MCF 10A (cell line): ENCODE measurements at regions not wholly inside any gene's neighbourhood (a gene's known extent, or its start where the extent isn't known, plus 50 kb on each side); places are given as distances from the start of the nearest gene placed in this dataset.

Source experiments
- BruUV-seq: library from RNA; stranded (reverse); fragments of 400-500 nt; replicated peaks from 2 replicates; lab custom pipeline; 2021; lab: Mats Ljungman, UMichigan
- CTCF ChIA-PET: fragments of 300-600 bp; sonication (Branson Sonifier 250); formaldehyde crosslinking; extraction: SDS; loops from one replicate; lab custom pipeline; 2021; ENCODE audit warnings: antibody characterized with exemption, inconsistent platforms; lab: Yijun Ruan, JAX
- POLR2A ChIA-PET: fragments of 300-600, 350-650 bp; sonication (Branson Sonifier 250); formaldehyde crosslinking; extraction: SDS; loops from one replicate; lab custom pipeline; 2020; ENCODE audit warnings: antibody characterized with exemption, inconsistent platforms; lab: Yijun Ruan, JAX
- DNase-seq: peaks from one replicate; pipeline ENCODE4 v3.0.0-alpha.2; 2018; ENCODE audit not compliant: unreplicated experiment
- H3K27ac Mint-ChIP-seq: one replicate; pipeline ENCODE4 v1.8.0; 2022; ENCODE audit warnings: mild to moderate bottlenecking, low read depth, mixed read lengths; ENCODE audit not compliant: unreplicated experiment
- H3K27me3 Mint-ChIP-seq: one replicate; pipeline ENCODE4 v1.8.0; 2022; ENCODE audit warnings: mixed read lengths; ENCODE audit not compliant: insufficient read depth, unreplicated experiment
- H3K36me3 Mint-ChIP-seq: one replicate; pipeline ENCODE4 v1.8.0; 2022; ENCODE audit warnings: mild to moderate bottlenecking, moderate library complexity, mixed read lengths; ENCODE audit not compliant: insufficient read depth, unreplicated experiment
- H3K4me1 Mint-ChIP-seq: one replicate; pipeline ENCODE4 v1.8.0; 2022; ENCODE audit warnings: mixed read lengths; ENCODE audit not compliant: insufficient read depth, unreplicated experiment
- H3K4me3 Mint-ChIP-seq: one replicate; pipeline ENCODE4 v1.8.0; 2022; ENCODE audit warnings: mild to moderate bottlenecking, moderate library complexity, mixed read lengths; ENCODE audit not compliant: unreplicated experiment
- H3K9me3 Mint-ChIP-seq: one replicate; pipeline ENCODE4 v1.8.0; 2022; ENCODE audit warnings: mixed read lengths; ENCODE audit not compliant: unreplicated experiment
- intact Hi-C: fragments of 100-400 bp; cut with micrococcal nuclease; formaldehyde crosslinking; loops from 2 replicates; pipeline ENCODE4 v1.14.1; 2022
- TF ChIP-seq, protein P1 (sequence below): fragments of 200-600 bp; IDR thresholded peaks from one replicate; pipeline ENCODE4 v1.8.0; 2022; ENCODE audit warnings: antibody characterized with exemption, mild to moderate bottlenecking; ENCODE audit not compliant: unreplicated experiment

DNA sequence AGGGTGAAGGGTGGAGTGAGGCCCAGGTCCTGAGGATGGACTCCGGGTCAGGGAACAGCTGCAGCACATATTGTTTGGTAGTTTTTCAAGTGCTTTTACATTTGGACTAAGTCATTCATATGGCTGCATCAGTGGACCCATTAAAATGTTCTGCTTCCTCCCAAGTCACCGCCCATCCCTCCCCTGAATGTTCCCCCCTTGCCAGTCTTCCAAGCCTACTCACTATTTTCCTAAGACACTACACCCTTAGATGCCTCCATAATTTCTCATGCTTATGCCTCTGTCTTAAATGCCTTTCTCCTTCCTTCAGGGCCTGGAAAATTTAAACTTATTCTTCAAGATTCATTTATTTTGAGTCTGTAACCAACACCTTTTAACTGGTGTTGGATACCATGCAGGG, 86.6 kb upstream of the NR4A3 start:
- intact Hi-C loops: no loop called here
- no peak overlapping the region for H3K4me3 Mint-ChIP-seq
- ChIA-PET POLR2A (no interaction called here), CTCF (no interaction called here)
- BruUV-seq: no TSS peak
- H3K27me3 Mint-ChIP-seq: peaks cover 13% of the 10 kb centered on the region
- TF ChIP-seq, protein P1, sequence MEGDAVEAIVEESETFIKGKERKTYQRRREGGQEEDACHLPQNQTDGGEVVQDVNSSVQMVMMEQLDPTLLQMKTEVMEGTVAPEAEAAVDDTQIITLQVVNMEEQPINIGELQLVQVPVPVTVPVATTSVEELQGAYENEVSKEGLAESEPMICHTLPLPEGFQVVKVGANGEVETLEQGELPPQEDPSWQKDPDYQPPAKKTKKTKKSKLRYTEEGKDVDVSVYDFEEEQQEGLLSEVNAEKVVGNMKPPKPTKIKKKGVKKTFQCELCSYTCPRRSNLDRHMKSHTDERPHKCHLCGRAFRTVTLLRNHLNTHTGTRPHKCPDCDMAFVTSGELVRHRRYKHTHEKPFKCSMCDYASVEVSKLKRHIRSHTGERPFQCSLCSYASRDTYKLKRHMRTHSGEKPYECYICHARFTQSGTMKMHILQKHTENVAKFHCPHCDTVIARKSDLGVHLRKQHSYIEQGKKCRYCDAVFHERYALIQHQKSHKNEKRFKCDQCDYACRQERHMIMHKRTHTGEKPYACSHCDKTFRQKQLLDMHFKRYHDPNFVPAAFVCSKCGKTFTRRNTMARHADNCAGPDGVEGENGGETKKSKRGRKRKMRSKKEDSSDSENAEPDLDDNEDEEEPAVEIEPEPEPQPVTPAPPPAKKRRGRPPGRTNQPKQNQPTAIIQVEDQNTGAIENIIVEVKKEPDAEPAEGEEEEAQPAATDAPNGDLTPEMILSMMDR: no peak
- no peaks in the 10 kb centered on the region for H3K4me1 Mint-ChIP-seq
- no peaks in the 10 kb centered on the region for H3K9me3 Mint-ChIP-seq
- no peak for DNase-seq
- no peaks in the 10 kb centered on the region for H3K36me3 Mint-ChIP-seq
- no peak overlapping the region for H3K27ac Mint-ChIP-seq

DNA sequence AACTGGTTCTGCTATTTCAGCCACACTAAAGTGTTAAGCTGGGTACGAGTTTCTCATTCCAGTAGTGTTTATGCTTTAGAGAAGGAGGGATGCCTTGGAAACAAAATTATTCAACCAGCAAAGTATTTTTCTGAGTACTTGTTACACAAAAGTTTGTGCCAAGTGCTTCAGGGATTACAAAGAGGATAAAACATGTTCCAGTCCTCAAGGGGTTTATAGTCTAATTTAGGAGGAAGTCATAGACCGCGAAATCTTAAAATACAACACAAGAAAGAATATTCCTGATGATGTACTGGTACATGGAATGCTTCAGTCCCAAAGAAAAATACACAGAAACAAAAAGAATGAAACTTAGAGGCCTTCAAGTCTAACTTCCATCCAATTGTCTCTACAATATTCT, 85.4 kb upstream of the NR4A3 start:
- Mint-ChIP-seq H3K4me3 (no peak overlapping the region), H3K27ac (no peak overlapping the region), H3K36me3 (no peaks in the 10 kb centered on the region), H3K4me1 (no peaks in the 10 kb centered on the region), H3K9me3 (no peaks in the 10 kb centered on the region), H3K27me3 (peaks cover 23% of the 10 kb centered on the region)
- intact Hi-C loops: no loop called here
- TF ChIP-seq, protein P1: no peak
- DNase-seq: no peak
- ChIA-PET POLR2A (no interaction called here), CTCF (no interaction called here)
- no TSS peak for BruUV-seq

DNA sequence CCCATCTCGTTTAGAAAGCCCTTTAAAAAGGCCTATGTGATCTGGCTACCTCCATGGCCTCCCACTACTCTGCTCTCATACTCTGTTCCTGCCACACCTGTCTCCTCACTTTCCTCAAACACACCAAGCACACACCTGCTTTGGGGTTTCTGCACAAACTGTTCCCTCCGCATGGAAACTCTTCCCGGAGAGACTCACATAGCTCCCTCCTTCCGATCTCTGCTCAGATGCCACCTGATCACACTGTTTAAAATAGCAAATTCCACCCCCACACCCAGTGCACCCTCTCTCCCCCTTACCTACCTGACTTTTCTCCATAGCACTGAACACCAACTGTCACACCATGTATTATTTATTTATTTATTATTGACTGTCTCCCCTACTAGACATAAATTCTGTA, 84.0 kb upstream of the NR4A3 start:
- ChIA-PET POLR2A (no interaction called here), CTCF (interaction anchor here (0.7 kb wide), 2 partner anchors 43 to 147 kb away, joined by 3 to 4 read pairs; no protein-coding TSS in a partner anchor)
- H3K4me3 Mint-ChIP-seq: no peak overlapping the region
- no TSS peak for BruUV-seq
- peaks cover 23% of the 10 kb centered on the region for H3K27me3 Mint-ChIP-seq
- H3K36me3 Mint-ChIP-seq: no peaks in the 10 kb centered on the region
- intact Hi-C loops: no loop called here
- no peak overlapping the region for H3K27ac Mint-ChIP-seq
- DNase-seq: no peak
- no peaks in the 10 kb centered on the region for H3K9me3 Mint-ChIP-seq
- TF ChIP-seq, protein P1: no peak
- H3K4me1 Mint-ChIP-seq: no peaks in the 10 kb centered on the region

DNA sequence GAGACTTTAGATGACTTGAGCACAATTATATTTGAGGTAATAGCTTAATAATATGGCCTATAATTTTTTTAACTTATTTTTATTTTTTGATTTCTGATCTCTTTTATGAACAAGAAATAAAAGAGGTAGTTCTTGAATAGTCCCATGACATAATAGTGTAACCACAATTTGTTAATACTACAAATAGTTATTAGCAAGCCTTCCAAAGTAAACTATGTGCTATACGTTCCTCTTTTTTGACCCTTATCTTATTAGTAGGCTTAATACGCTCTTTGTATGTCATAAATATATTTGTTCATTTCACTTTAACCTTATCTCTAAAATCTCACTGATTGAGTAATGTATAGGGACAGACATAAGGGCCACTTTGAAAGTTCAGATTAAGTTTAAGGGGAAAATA, 78.7 kb upstream of the NR4A3 start:
- ChIA-PET CTCF (no interaction called here), POLR2A (no interaction called here)
- Mint-ChIP-seq H3K36me3 (no peaks in the 10 kb centered on the region), H3K4me3 (no peak overlapping the region), H3K27ac (no peak overlapping the region), H3K4me1 (no peaks in the 10 kb centered on the region), H3K27me3 (peaks cover 12% of the 10 kb centered on the region), H3K9me3 (no peaks in the 10 kb centered on the region)
- intact Hi-C loops: no loop called here
- BruUV-seq: no TSS peak
- TF ChIP-seq, protein P1: no peak
- no peak for DNase-seq
